OCI-M2 (cell line): ENCODE measurements at regions not wholly inside any gene's neighbourhood (a gene's known extent, or its start where the extent isn't known, plus 50 kb on each side); places are given as distances from the start of the nearest gene placed in this dataset.
"Not testable (repeated sequence)": the region's sequence is repeated elsewhere in the genome, so short reads cannot be mapped to it uniquely, and the experiment has no call there.

Experiments
- DNase-seq: peaks from one replicate; lab custom pipeline; 2025; ENCODE audit not compliant: unreplicated experiment; lab: John Stamatoyannopoulos, UW

DNA sequence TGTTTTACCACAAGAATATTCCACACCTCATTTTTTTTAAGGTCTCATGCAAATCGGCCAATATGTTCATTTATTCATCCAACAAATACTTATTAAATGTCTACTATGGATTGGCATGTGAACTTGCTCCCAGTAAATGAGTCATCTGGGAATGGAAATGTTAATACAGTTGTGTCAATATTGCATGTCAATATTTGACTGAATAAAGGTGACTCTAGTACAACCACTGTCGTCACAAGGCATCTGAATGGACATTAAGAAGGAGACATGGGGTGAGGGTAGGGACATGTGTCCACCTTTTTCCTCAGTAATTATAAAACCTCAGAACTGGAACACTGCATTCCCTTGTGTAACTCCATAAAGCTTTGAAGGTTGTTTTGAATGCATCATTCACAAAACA is 365.4 kb downstream of the ADCYAP1 start:
- DNase-seq: no peak

DNA sequence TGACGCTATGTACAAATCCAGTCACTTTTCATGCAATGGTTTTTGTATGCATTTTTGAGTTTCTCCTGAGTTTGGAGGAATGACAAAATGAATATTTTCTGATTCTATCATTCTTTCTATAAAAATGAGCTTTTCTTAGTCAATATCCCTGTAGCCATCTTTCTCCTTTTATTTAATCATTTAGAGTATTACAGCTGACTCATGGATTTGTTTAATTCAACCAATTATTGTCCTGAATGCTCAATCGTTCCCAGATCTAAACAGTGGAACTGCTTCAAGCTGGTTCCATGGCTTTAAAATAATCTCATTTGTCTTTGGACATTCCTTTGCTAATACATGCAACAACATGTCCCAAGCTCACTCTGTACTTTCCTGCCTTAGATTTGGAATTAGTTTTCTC is 368.8 kb downstream of the ADCYAP1 start:
- no peak for DNase-seq

DNA sequence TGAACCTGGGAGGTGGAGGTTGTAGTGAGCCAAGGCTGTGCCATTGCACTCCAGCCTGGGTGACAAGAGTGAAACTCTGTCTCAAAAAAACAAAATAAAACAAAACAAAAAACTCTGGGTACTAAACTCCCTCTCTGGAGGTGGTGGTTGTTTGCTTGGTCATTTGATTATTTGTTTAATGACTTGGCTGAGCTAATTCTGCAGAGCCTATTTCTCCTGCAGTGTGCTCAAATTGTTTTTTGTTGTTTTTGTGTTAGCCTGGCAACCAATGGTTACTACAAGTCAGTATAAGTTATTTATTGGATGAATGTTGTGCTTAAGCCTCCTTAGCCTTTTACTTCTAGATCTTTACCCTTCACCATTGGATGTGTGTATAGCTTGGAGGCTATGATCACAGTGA is 387.5 kb downstream of the ADCYAP1 start:
- no peak for DNase-seq

DNA sequence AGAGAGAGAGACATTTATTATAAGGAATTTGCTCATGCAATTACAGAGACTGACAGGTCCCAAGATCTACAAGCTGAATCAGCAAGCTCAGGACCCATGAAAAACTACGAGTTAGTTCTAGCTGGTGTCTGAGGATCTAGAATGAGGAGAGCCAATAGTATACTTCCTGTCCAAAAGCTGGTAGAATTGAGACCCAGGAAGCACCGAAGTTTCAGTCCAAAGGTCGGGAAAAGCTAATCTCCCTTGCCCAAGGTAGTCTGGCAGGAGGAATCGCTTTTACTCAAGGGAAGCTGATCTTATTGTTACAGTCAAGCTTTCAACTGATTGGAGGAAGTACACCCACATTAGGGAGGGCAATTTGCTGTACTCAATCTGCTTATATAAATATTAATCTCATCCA is 389.6 kb downstream of the ADCYAP1 start:
- no peak for DNase-seq

DNA sequence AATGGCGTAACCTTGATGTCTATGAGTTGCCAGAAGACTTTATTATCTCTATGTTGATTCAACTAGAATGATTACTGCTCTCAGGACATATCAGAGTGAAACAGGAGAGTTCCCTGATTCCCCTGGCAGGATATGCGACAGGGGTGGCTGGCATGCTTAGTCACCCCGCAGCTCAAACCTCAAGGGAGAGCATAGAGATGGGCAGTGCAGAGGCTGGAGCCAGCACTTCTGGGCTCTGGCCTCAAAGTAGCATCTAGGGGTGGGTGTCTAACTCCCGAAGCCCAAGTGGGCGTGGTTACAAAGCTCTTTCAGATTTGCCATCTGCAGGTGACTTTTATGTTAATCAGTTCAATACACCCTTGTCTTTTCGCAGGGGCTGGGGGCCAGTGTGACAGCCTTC is 391.6 kb downstream of the ADCYAP1 start:
- no peak for DNase-seq

DNA sequence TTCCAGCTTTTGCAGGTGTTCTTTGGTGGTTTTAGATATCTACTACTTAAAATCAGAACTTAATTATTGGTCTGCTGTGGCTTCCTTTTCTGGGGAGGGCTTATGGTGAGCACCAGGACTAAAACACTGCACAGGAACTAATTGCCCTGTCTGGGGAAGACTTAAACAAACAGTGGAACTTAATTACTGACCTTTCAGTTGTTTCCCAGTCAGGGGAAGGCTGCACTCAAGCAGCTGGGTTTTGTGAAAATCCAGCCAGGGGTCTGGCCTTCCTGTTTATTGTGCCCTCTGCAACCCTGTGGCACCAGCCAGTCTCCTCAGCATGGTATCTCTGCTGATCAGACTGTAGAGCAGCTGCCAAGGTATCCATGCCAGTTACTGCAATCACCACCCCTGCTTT is 398.2 kb downstream of the ADCYAP1 start:
- no peak for DNase-seq

DNA sequence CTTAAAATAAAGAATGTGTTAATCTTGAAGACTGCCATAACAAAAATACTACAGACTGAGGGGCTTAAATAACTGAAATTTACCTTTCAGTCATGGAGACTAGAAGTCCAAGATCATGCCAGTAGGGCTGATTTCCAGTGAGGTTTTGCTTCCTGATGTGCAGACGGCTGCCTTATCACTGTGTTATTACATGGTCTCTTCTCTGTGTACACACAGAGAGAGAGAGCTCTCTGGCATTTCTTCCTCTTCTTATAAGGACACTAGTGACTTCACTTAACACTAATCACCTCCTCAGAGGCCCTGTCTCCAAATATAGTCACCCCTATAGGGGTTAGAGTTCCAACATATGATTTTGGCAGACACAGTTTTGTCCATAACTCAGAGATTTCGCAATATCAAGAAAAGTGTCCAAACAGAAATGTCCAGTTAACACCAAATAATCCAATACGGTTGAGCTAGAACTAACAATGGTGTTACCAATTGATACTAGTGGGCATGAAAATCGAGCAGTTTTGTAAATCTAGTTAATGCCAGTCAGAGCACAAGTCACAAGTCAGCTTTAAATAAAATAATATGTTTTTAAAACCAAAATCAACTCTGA is 399.8 kb downstream of the ADCYAP1 start:
- no peak for DNase-seq

DNA sequence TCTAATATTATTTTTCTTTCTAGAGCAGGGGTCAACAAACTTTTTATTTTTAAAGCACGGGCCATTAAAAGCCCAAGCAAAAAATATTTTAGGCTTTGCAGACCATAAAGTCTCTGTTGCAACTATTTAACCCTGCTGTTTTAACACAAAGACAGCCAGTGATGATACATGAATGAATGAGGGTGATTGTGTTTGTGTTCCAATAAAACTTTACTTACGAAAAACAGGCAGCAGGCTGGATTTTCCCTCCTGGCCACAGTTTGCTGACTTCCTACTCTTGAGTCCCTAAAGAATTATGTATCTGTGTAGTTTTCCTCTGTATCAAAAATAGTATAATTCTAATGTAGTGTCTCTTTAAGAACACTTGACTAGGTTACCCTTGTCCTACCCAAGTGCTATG is 402.0 kb downstream of the ADCYAP1 start:
- DNase-seq: no peak

DNA sequence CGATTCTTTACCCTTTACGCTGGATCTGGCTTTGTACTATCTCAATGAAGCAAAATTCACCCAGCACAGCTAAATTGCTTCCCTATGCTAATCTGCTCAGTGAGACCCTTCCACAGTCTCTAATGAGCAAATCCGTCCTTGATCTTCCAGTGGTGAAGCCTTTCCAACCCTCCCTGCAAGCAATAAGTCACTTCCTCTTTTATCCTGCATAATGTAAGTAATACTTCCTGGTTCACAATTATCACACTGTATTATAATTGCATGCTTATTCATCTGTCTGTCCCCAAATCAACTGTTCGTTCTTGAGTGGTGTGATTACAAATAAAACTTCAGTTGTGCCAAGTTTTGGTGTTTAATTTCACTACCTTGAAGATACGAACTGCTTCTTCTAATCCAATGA is 404.0 kb downstream of the ADCYAP1 start:
- no peak for DNase-seq

DNA sequence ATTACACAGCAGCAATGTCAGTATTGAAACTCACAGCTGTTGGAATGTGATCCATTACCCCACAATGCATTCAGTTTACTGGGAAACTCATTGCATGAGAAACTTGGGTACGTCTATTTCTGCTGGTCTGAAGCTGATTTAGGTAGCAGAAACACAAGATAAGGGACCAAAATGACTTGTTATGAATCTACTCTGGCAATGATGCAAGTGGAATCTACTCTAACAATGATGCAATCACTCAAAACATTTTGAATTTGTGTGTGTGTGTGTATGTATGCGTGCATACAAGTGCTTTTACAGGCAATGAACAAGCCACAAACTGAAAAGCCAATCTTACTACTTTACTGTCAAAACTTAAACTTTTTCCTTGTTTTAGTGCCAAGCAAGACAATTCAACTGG is 406.7 kb downstream of the ADCYAP1 start:
- no peak for DNase-seq

DNA sequence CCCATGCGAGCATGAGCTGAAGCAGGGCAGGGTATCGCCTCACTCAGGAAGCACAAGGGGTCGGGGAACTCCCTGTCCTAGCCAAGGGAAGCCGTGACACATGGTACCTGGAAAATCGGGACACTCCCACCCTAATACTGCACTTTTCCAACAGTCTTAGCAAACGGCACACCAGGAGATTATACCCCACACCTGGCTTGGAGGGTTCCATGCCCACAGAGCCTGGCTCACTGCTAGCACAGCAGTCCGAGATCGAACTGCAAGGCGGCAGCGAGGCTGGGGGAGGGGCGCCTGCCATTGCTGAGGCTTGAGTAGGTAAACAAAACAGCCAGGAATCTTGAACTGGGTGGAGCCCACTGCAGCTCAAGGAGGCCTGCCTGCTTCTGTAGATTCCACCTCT is 430.7 kb downstream of the ADCYAP1 start:
- not testable (repeated sequence) for DNase-seq

DNA sequence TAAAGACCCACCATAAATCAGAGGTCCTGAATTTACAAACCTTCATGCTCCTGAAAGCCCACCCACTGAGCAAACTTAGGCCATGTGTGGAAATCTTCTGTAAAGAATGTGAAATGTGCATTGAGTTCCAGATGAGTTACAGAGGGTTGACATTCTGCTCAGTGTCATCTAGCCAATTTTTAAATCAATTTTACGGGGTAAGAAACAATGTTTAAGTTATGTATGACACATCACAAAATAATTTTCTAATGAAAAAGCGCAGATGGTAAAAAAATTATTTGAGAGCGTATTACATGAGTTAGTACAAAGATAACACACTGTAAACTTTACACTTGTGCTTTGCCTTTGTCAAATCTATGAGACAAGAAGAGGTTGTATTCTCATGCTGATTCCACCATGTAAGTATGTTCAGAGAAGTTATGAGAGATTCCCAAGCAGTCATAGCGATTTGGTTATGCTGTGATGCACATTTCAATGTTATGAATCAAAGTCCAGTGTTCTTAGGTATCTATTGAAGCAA is 446.3 kb downstream of the ADCYAP1 start:
- DNase-seq: no peak

DNA sequence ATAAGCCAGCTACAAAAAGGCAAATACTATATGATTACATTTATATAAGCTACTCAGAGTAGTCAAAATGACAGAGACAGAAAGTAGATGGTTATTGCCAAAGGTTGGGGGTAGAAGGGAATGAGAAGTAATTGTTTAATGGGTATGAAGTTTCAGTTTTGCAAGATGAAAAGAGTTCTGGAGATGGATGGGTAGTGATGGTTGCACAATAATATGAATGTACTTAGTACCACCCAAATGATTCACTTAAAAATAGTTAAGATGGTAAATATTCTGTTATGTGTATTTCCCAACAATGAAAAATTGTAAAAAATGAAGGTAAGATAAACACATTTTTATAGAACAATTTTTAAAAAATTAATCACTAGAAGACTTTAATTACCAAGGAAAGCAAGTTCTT is 448.4 kb downstream of the ADCYAP1 start:
- DNase-seq: no peak

DNA sequence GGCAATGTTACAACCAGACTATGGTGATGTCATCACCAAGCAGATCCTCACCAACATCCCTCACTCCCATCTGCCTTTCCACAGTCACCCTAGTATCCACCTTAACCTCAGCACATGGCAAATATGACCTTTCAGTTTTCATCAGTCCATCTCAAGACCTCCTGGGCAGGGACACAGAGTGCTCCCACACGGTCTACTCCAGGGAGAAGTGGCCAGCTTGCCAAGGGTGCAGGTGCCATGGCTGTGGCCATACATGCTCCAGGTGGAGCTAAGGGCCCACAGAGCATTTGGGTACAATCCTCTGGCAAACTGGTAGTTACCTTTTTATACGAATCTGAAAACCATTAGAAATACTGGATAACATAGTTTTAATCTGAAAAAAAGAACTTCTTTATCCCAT is 453.1 kb downstream of the ADCYAP1 start:
- no peak for DNase-seq

DNA sequence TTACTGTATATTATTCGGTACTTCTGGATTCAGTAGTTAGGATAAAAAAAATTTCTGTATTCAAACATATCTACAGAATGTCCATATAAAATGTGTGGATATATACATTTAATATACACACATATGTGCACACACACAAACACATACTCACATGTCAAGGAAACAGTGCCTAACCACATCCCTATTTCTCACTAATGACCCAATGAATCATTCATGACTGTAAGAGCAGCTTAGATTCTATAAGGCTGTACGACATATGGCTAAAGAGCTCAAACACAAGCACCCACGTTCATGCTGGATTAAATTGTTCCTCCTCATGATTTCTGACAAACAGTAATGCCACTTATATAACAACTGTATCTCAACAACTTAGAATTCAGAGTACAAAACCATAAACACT is 457.3 kb downstream of the ADCYAP1 start:
- no peak for DNase-seq

DNA sequence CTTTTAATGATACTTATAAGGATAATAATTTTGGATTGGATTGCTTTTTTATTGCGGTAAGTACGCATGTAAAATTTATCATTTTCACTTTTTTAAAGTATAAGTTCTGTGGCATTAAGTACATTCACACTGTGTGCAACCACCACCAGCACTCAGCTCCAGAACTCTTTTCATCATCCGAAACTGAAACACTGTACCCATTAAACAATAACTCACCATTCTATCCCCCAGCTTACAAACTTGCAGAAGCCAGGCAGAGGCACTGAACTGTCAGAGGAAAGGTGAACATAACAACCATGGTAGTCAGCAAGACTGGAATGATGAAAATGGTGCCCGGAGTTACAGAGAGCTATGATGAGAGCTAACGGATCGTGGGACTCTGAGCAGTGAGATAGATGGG is 465.9 kb downstream of the ADCYAP1 start:
- DNase-seq: no peak

DNA sequence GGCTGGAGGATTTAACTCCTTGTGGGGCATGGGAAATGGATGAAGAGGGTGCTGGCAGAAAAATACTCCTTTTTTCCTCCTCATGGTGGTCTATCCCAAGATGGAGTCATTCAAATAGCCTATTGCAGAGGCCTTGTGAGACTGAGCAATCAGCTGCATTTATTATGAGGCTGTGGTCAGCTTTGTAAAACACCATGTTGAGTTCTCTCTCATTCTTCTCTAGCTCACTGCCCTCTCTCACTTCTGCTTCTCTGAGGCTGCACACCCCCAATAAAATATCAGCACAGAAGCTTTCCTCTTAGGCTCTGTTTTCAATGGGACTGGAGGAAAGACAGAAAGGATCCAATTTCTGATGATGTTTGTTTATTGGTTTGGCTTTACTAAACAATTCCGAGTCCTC is 467.1 kb downstream of the ADCYAP1 start:
- DNase-seq: no peak

DNA sequence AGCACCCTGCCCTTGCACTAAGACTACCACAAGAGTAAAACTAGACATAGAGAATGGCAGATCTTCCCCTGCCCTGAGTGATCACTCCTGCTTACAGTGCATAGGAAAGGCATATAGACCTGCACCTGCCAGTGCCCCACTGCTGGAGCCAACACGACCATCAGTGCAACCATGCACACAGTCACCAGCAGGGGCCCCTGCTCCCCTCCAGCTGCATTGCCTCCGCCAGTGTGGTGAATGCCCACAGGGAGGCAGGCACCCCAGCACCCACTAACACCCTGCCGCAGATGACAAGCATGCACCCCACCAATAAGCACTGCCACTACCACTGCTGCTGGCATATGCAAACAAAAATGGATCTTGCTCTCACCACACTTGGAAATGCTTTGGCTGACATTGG is 478.8 kb downstream of the ADCYAP1 start:
- no peak for DNase-seq

DNA sequence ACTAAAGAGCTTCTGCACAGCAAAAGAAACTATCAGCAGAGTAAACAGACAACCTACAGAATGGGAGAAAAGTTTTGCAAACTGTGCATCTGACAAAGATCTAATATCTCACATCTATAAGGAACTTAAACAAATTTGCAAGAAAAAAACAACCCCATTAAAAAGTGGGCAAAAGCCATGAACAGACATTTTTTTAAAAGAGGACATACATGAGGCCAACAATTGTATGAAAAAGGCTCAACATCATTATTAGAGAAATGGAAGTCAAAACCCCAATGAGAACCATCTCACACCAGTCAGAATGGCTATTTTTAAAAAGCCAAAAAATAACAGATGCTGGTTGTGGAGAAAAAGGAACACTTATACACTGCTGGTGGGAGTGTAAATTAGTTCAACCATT is 483.8 kb downstream of the ADCYAP1 start:
- DNase-seq: not testable (repeated sequence)

DNA sequence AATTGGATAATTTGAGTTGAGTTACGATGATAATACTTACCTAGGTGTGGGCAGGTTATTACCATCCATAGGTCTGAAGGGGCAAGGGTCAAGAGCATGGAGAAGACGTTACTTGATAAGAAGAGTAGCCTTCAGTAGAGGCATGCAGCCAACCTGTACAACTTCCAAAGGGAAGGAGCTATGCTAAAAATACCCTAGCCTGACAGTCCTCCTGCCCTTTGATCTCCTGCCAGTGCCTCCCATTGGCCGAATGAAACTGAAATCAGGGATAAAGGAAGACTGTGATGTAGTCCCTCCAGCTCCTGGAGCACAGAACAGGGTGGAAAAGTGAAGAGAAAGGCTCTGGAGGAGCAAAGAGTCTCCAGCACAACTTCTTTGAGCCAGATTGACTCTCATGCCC is 487.4 kb downstream of the ADCYAP1 start:
- DNase-seq: no peak

DNA sequence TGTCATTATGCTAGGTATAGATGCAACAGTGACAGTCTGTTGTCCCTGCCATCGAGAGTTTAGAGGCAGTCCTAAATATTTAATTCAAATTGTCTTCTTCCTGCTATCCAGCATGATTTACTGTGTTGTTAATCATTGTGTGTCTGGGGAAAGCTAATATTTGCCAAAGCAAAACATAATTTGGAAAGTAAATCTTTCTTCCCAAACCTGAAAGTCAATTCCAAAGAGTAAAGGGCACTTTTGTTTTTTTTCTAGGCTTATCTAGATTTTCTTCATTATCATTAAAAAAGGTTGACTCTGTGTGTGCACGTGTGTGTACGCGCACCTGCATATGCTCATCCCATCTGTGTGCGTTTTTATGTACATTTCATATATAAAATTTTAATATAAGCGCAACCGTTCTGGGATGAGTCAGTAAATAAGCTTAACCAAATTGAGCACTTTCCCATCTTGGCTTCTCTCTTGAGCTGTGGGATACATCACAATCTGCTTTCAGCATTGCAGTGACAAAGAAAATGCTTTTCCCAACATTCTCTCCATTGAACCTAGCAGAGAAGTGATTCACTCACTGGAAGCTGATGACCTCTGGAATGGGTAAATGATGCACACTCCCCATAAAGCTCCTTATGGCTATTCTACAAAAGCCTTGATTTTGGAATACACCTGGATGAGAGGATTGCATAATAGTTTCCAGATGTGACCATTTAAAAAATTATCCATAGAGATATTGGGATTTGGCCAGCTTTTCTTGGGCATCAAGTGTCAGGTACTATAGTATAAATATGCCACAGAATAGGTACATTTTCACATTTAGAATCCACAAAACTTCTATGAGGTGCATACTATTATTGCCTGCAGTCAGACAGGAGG is 488.4 kb downstream of the ADCYAP1 start:
- DNase-seq: no peak

DNA sequence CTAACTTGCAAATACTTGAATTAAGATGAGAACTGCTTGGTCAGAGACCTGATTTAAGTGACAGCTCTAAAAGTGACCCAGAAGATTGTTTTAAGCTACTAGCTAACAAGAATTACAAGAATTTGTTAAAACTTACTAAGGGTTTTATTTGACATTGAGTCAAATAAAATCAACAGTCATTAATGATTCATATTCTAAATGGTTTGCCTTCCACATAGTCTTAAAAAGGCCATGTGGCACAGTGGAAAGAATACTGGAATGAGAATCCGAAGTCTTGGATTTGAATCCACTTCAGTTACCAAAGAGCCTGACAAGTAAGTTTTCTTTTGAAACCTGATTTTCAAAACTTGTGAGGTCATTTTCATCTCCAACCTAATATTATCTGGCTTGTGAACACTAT is 489.3 kb downstream of the ADCYAP1 start:
- DNase-seq: no peak

DNA sequence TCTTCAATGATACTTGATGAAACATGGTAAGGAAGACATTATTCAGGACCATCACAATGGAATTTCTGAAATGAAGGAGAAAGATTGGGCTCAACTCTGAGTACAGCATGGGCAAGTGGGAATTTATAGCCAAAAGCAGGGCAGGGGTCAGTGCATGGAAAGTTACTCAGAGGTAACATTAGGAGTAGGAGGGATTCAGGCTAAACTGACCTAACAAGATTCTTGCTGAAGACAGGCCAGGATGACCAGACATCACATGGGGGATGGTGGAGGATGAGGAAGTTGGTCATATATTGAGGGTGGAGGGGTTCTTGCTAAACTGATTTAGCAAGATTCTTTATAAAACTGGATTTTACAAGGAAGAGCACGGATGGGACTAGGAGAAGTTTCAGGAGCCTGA is 489.8 kb downstream of the ADCYAP1 start:
- no peak for DNase-seq
